ENCODE measurements at regions not wholly inside any gene's neighbourhood (a gene's known extent, or its start where the extent isn't known, plus 50 kb on each side); places are given as distances from the start of the nearest gene placed in this dataset.

GRCh38 chr3:106750092-106750491 is 627.1 kb upstream of the CCDC54 start:
- TF ChIP-seq CTCF (IDR thresholded peaks at IDR 0.05) = no peak
- intact Hi-C loops (cut with DNase I) = no loop called here

DNA sequence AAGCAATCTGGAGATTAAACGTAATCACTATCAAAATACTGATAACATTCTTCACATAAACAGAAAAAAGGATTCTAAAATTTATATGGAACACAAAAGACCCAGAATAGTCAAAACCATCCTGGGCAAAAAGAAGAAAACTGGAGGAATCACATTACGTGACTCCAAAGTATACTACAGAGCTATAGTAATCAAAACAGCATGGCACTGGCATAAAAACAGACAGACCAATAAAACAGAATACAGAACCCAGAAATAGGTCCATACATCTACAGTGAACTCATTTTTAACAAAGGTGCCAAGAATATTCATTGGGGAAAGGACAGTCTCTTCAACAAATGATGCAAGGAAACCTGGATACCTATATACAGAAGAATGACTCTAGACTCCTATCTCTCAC is 621.9 kb upstream of the CCDC54 start:
- intact Hi-C loops (cut with DNase I) = no loop called here

More at GRCh38 chr3:106750092-106750491, 627.1 kb upstream of the CCDC54 start:
- Histone ChIP-seq H3K27me3 (no peaks in the 10 kb centered on the region), H3K9me3 (no peaks in the 10 kb centered on the region), H3K27ac (no peak overlapping the region), H3K4me1 (no peaks in the 10 kb centered on the region), H3K9ac (ENCODE audit: low read depth in 2 of 2, low read length in 2 of 2) (no peak overlapping the region), H3K36me3 (no peaks in the 10 kb centered on the region), H3K4me3 (no peak overlapping the region)
- DNase-seq = no peak

GRCh38 chr3:106756901-106757300 is 620.3 kb upstream of the CCDC54 start:
- DNase-seq = no peak
- intact Hi-C loops (cut with DNase I) = no loop called here
- H3K27ac ChIP-seq = no peak overlapping the region
- no peak overlapping the region for H3K9ac ChIP-seq (ENCODE audit: low read depth in 2 of 2, low read length in 2 of 2)
- H3K4me3 ChIP-seq = no peak overlapping the region
- no peaks in the 10 kb centered on the region for H3K27me3 ChIP-seq
- H3K4me1 ChIP-seq = no peaks in the 10 kb centered on the region
- H3K9me3 ChIP-seq = no peaks in the 10 kb centered on the region
- H3K36me3 ChIP-seq = no peaks in the 10 kb centered on the region
- no peak for TF ChIP-seq CTCF (IDR thresholded peaks at IDR 0.05)

More for the DNA sequence above, 621.9 kb upstream of the CCDC54 start:
- H3K9ac ChIP-seq (ENCODE audit: low read depth in 2 of 2, low read length in 2 of 2) = no peak overlapping the region
- H3K36me3 ChIP-seq = no peaks in the 10 kb centered on the region
- no peaks in the 10 kb centered on the region for H3K27me3 ChIP-seq
- H3K4me1 ChIP-seq = no peaks in the 10 kb centered on the region
- no peak overlapping the region for H3K27ac ChIP-seq
- H3K9me3 ChIP-seq = no peaks in the 10 kb centered on the region
- no peak for TF ChIP-seq CTCF (IDR thresholded peaks at IDR 0.05)
- H3K4me3 ChIP-seq = no peak overlapping the region
- no peak for DNase-seq

GRCh38 chr3:106758459-106758858 is 618.8 kb upstream of the CCDC54 start:
- Histone ChIP-seq H3K4me3 (no peak overlapping the region), H3K4me1 (no peaks in the 10 kb centered on the region), H3K27ac (no peak overlapping the region), H3K9me3 (no peaks in the 10 kb centered on the region), H3K27me3 (no peaks in the 10 kb centered on the region), H3K36me3 (no peaks in the 10 kb centered on the region), H3K9ac (ENCODE audit: low read depth in 2 of 2, low read length in 2 of 2) (no peak overlapping the region)
- TF ChIP-seq CTCF (IDR thresholded peaks at IDR 0.05) = no peak
- intact Hi-C loops (cut with DNase I) = no loop called here
- no peak for DNase-seq

DNA sequence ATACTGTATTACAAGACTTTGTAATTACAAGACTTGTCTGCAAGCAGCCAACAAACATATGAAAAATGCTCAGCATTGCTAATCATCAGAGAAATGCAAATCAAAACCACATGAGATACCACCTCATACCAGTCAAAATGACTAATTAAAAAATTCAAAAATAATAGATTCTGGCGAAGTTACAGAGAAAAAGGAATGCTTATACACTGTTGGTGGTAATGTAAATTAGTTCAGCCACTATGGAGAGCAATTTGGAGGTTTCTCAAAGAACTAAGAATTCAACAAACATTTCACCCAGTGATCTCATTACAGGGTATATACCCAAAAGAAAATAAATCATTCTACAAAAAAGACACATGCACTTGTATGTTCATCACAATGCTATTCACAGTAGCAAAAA is 617.5 kb upstream of the CCDC54 start:
- H3K9ac ChIP-seq (ENCODE audit: low read depth in 2 of 2, low read length in 2 of 2) = no peak overlapping the region
- H3K27ac ChIP-seq = no peak overlapping the region
- H3K36me3 ChIP-seq = no peaks in the 10 kb centered on the region
- H3K4me1 ChIP-seq = no peaks in the 10 kb centered on the region
- no peak for DNase-seq
- no peak overlapping the region for H3K4me3 ChIP-seq
- no peaks in the 10 kb centered on the region for H3K27me3 ChIP-seq
- intact Hi-C loops (cut with DNase I) = no loop called here
- TF ChIP-seq CTCF (IDR thresholded peaks at IDR 0.05) = no peak
- H3K9me3 ChIP-seq = no peaks in the 10 kb centered on the region

DNA sequence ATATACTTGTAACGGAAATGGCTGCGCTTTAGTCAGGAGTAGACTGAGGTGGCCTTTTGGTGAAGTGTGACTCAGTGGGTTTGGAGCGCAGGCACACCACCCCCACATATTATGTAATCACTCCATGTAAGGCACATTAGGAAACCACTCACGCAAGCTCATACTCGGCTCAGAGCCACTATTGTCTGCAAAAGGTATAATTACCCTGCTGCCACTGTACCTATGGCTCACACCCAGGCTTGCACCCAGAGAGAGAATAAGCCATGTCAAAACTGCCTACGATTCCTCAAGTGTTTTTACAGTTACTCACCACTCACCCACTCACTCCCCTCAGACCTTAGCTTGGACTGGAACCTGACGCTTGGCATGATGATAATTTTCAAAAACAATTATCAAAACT is 611.9 kb upstream of the CCDC54 start:
- Histone ChIP-seq H3K27me3 (no peaks in the 10 kb centered on the region), H3K4me1 (no peaks in the 10 kb centered on the region), H3K4me3 (no peak overlapping the region), H3K9ac (ENCODE audit: low read depth in 2 of 2, low read length in 2 of 2) (no peak overlapping the region), H3K27ac (no peak overlapping the region), H3K9me3 (no peaks in the 10 kb centered on the region), H3K36me3 (no peaks in the 10 kb centered on the region)
- TF ChIP-seq CTCF (IDR thresholded peaks at IDR 0.05) = no peak
- intact Hi-C loops (cut with DNase I) = no loop called here
- DNase-seq = no peak

All from colonic mucosa (tissue), 4 donors.